GM21390 (cell line): ENCODE measurements at regions not wholly inside any gene's neighbourhood (a gene's known extent, or its start where the extent isn't known, plus 50 kb on each side); places are given as distances from the start of the nearest gene placed in this dataset.

Source experiments
- ATAC-seq: cut with Tn5 transposase; IDR thresholded peaks from one replicate; pipeline ENCODE4 v1.9.1; 2021; ENCODE audit not compliant: unreplicated experiment

DNA sequence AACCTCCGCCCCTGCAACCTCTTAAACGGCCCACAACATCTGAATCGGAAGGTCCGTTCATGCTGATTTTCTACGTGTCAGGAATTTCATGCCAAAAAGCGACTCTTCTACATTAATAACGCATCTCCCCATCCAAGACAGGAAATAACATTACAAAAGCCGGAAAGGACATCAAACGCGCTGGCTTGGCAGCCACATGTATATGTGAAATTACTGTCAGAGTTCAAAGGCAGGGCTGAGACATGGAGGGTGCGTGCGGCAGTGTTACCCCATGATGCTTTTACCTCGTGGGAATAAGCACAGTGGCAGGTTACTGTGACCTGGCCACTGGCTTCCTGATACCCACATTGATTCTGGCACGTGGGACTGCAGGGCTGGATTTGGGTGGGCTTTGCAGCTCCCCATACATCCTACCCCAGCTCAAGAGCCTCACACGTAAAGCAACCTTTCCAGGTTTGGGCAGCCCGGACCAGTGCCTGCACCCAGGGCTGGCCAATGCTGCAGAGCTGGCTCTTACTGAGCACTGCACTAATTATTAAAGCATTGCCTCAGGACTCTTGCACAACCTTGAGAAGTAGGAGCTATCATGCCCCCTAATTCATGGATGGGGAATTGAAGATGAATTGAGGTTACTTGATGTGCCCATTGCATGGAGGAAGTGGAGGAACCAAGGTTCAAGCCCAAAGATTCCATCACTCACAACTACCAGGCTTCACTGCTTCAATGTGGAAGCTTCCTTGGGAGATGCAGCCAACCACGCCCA lies 120.6 kb upstream of the FOXF1 start:
- no peak for ATAC-seq

DNA sequence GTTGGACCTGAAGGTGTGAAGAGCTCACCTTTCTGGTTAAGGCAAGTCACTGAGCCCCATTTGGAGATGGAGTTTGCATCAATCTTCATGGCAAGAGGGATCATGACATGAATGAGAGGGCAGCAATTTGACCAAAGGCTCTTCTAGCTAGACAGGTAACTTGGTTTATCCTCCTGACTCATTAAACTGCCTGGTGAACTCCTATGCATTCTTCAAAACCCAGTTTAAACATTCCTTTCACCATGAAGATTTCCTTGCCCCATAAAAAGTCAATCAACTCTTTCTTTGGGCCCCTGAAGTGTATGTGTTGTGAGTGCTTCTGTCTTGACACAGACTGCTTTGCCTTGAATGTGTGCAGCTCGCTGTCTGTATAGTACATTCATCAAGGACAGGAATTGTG lies 120.0 kb upstream of the FOXF1 start:
- no peak for ATAC-seq

DNA sequence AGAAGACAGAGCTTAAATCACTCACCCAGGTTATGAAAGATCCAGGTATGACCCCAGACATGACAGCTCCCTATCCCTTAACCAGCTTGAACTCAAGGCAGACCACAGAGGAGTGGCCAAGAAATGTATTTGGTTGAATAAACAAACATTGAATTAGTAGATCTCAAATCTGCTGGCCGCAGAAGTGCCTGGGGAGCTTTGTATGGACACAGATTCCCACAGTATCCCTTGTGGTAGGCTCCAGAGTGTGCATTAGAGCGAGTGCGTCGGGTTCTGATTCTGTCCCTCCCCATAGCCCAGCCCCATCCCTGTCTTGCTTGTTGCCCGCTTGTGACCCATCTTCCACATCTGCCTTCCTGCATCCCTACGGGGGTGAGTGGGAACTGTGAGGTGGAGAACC lies 118.8 kb upstream of the FOXF1 start:
- no peak for ATAC-seq

DNA sequence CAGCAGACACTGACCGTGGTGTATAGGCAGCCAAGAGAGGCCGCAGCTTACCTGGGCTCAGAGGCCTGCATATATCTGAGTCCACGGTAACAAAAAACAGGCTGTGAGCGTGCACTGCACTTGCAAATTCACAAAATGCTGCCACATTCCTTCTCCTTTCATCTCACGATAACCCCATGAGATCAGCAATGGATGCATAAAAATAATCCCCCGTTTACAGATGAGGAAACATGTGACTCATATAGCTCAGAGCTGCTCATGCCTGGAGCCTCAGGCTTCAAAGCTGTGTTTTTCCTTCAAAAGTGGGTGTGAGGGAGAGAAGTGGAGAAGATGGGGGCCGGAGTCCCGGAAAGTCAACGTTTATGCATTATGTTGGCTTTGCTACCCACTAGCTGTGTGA lies 118.3 kb upstream of the FOXF1 start:
- no peak for ATAC-seq

DNA sequence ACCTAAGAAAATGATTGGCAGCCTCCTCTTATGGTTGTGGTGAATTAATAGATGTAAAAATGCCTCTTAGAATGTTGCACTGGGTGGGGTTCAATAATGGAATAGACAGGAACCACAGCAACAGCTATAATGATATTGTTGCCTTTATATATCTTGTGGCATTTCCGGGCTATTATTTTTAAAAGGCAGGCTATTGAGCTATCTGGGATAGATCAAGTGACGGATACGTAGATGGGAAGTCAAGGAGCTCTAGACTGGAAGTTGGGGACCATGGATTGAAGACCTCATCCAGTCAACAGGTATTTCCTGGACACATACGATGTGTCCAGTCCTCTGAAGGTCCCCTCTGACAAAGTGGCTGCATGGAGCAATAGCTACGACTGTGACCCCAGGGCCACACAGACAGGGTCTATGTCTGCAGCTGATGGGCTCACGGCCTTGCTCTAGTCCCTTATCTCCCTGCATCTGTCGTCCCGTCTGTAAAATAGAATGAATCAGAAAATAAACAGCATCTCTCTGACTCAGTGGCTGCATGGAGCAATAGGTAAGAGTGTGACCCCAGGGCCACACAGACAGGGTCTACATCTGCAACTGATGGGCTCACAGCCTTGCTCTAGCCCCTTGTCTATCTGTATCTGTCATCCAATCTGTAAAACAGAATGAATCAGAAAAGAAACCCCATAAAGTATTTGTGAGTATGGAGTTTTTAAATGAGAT lies 117.7 kb upstream of the FOXF1 start:
- no peak for ATAC-seq

DNA sequence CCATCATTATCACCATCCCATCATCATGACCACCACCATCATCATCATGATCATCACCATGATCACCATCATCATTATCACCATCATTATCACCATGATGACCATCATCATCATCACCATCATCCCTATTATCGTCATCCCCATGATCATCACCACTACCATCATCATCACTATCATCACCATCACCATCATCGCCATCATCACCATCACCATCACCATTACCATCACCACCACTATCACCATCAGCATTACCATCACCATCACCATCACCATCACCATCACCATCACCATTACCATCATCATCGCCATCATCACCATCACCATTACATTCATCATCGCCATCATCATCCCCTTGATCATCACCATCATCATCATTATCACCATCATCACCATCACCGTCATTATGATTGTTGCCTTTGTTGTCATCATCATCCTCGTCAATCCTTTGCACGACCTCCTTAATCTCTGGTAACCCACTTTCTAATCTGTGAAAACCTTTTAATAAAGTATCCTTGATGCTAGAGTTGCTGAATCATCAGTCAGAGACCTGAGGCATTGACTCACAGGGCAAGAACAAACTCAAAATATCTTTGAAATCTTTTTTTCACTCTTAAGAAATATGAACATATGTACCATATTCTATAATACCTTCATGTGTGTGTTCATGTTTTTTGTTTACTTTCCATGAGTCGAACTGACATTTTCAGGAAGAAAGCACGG lies 116.3 kb upstream of the FOXF1 start:
- ATAC-seq: no peak

DNA sequence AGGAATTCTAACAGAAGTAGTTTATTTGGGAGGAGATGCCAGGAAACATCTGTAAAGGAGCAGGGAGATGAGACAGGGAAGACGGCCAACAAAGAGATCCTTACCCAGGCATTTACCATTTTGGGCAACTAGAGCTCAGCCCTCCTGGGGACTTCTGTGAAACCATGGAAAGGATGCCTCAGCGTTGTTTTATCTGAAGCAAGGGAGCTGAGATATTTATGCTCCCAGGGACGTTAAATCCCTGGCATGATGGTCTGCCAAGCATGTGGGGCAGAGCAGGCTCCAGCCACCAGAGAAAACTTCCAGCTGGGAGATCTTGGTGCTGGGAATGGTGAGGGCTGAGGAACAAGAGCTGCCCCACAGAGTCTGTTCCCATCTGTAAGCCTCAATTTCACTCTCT lies 114.8 kb upstream of the FOXF1 start:
- no peak for ATAC-seq

DNA sequence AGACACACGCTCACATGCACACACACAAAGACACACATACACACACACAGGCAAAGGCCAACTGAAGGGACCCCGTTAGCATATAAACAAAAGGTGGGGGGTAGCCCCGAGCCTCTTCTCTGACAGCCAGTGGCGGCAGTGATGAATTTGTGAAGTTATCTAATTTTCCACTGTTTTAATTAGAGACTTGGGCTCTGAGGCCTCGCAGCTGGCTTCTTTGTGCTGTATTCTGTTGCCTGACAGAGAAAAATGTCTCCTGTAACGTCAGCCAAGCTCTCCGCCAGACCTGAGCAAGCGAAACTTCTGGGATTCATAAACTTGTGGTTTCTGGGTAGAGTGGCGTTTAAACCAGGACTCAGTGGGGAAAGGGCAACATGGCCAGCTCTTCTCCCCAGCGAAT lies 113.9 kb upstream of the FOXF1 start:
- no peak for ATAC-seq

DNA sequence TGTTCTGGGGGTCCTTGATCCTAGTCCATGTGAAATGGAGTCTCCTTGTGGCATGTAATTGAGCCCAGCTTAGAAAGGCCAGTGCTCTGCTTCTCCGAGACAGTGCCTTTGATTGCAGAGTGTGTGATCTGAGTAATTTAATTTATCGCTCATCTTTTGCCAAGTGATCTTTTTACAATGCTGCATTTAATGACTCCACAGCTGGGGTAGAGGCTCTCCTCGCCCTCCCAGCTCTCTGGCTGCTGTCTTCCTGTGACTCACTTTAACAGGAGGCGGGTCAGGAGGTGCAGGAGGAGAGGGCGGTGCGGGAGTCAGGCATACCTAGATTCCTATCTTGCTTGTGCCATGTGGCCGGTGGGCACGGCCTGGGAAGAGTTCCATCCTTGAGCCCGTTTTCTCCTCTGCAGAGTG lies 113.4 kb upstream of the FOXF1 start:
- no peak for ATAC-seq

DNA sequence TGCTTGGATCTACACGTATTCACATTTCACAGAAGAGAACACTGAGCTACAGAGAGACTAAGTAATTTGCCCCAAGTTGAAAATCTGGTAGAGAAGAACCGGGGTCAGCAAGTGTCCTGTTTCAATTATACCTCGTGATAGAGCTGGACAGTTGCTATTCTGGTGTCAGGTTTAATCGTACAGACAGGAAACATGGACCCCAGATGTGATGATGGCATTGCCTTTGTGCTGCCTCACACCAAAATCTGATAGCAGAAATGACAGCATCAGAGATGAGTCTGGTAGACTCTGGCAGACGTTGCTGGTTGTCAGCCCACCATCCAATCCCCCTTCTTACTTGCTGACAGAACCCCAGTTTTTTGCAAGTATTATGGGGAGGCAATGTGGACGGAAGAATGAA lies 112.1 kb upstream of the FOXF1 start:
- ATAC-seq: no peak

DNA sequence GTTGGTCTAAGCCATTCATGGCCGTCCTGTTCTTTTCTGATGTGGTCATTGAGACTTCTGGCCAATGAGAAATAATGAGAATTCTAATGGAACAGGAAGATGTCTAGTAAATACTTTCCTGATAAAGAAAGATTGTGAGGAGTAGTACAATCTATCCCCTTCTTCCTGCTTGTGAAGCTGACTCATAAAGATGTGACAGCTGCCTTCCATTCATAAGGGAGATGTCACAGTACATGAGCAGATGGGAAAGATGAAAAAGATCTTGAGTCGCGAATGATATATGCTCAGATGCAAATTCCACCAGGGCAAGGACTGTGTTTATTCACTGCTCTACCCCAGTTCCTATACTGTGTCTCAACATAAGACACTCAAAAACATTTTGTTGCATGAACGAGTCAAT lies 111.7 kb upstream of the FOXF1 start:
- ATAC-seq: no peak

DNA sequence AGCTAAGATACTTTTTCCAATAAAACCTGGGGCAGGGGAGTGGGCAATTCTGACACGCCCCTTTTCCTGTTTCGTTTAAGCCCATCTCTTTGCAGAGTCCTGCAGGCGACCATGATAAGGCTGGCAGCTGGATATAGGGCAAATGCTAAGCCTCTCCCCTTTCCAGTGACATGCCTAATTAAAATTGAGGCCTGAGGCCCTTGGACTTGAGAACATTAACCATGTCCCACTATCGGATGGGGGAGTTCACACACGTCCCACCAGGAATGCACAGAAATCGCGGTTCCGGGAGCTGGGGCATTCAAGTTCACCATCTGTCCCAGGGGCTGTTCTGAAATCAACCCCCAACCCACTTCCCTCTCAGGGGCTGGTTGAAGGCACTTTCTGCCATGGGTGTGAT lies 109.2 kb upstream of the FOXF1 start:
- no peak for ATAC-seq

DNA sequence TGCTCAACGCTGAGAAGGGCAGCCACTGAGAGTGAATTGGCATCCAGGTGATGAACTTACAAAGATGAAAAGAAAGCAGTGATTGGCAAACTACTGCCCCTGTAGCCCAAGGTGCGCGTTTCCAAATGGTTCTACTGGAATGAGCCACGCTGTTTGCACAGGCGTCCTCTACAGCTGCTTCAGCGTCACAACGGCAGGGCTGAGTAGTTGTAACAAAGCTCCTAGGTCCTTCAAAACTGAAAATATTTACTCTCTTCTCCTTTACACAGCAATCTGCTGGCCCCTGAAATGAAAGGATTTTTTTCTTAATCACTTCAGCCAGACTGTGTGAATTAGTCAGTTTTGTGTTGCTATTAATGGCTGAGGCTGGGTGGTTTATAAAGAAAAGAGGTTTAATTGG lies 107.2 kb upstream of the FOXF1 start:
- ATAC-seq: no peak

DNA sequence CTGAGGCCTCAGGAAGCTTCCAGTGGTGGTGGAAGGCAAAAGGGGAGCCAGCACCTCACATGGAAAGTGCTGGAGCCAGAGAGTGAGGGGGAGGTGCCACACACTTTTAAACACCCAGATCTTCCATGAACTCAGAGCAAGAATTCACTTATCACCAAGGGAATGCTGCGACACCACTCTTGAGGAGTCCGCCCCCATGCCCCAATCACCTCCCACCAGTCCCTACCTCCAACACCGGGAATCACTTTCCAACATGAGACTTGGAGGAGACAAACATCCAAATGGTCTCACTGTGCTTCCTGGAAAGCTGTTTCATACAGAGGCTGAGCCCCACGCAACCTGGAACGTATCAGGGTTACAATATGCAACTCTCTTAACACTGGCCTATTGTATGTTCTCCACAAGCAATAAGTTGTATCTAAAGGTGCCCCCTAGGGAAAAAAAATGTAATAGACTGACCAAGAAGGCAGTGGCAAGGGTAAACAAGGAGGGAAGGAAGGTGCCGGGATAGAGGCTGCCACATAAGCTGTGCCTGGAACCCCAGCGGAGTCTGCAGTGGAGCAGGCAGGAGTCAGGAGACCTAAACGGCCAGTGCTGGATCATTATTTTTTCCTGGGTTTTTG lies 106.7 kb upstream of the FOXF1 start:
- no peak for ATAC-seq

DNA sequence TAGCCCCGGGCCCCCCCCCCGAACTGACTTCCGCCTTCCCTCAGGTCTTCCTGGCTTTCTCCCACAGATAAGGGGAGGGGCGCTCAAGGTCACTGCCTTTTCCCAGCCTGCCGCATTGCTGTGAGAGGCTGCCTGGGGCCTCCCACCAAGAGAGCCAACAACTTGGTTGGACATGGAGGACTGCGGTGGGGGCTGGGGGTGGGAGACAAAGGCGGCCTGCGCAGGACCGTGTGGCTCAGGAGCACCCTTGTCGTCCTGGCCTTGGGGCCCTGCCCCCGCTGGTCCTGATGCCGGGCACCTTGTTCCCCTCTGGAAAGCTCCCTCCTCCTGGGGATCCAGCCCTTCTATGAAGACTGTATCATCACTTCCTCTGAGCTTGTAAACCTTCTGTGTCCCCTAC lies 105.6 kb upstream of the FOXF1 start:
- ATAC-seq: no peak

DNA sequence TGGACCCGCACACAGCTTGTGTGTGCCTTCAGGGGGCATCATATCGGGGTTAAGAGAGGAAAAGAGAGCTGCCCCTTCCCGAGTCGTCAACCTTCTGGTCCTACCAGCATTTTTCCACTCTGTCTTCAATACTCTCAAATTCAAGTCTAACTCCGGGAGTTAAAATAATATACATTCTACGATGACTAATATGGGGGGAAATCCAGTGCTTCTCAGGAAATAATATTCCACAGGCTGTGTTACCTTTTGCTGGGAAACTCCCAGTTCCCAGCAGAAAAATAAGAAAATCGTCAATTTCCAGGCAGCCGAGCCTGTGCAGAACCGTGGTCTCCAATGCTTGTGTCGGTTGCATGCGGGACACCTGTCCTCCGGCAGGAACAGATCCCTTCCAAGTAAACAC lies 105.0 kb upstream of the FOXF1 start:
- no peak for ATAC-seq

DNA sequence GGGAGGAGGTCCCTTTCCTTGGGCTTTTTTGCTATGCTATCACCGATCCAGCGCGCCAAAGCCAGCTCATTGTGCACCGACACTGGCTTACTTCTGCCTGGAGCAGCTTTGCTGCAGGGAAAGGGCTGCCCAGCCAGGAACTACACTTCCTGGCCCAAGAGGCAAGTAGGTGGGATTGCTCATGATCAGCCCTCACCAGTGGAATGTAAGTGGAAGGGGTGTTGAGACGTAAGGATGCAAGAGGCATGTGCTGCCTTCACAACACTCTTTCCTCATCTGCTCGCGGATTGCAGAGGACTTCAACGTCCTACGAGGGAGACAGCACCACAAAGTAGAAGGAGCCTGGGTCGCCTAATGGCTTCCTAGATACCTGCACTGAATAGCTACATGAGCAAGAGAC lies 104.3 kb upstream of the FOXF1 start:
- no peak for ATAC-seq

DNA sequence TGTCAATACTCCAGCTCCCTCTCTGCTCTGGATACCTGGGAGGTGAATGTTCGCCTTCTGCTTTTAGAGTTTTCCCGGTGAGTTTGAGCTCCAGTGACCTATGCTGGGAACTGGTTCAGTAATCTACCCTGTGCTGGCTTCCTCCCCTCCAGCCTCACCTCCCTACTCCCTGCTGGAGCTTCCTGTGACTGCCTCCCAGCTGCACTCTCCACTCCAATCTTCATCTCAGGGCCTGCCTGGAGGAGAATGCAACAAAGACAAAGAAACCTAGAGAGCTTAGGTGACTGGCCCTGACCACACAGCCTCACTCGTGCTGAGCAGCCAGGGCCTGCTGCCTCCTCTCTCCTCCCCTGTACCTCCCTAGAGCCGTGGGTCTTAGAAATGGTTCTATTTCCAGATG lies 101.6 kb upstream of the FOXF1 start:
- ATAC-seq: no peak

DNA sequence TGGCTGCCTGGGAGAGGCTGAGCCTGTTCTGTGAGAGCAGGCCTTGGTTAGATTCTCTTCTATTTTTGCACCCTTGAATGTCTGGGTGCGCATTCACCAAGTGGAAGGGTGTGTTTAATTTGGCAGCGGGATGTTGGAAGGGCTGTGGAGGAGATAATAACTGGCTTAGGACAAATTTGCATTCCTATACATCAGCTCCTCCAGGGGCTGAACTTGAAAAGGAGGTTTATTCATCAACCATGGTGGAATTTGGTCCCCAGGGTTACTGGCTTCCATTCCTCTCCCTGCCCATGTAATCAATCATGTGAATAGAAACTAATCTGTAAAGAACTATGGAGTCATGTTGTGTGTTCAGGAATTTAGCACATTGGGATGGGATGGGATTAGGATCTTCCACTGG lies 100.2 kb upstream of the FOXF1 start:
- no peak for ATAC-seq

DNA sequence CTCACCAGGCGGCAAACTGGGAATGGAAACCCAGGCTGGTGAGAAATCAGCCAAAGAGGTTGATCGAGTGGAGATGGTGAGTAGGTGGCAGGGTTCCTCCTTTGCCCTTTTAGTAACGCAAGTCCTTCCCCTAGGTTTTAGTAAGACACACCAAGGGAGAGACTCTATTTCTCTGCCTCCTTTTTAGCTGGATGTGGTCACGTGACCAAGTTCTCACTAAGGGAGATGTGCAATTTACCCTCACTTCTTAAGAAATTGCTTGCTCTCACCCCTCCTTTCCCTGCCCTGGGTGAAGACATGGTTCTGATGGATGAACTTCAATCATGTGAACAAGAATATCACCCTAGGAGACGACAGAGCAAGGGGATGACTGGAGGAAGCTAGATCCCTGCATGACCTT lies 99.8 kb upstream of the FOXF1 start:
- no peak for ATAC-seq

DNA sequence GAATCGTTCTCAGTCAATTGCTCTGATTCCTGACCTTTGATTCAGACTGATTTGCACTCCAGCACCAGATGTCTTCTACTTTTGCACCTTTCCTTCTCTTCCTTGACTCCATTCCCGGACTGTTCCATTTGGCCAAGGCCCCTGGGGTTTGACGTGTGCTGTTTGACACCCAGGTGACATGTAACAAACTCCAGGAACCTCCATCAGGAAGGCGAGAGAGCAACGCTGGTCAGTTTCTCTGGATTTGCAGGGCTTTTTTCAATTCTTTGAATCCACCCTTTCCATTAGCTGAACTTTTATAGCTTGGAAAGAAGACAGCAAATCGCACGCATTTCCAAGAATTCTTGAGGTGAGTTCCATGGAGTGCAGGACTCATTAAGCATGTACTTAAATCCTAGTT lies 98.4 kb upstream of the FOXF1 start:
- ATAC-seq: no peak
